Stimulated activated CD4-positive, alpha-beta T cell treated with anti-CD3 and anti-CD28 coated beads, Interleukin-4, amount 100 ng/mL, for 1 hour (primary cell): ENCODE measurements at regions not wholly inside any gene's neighbourhood (a gene's known extent, or its start where the extent isn't known, plus 50 kb on each side); places are given as distances from the start of the nearest gene placed in this dataset.
A peak's percentile ranks its signal among the peaks of the same experiment; 100 is the strongest.

Experiments used
- DNase-seq: peaks from one replicate; pipeline ENCODE4 v3.0.0-alpha.2; 2020

DNA sequence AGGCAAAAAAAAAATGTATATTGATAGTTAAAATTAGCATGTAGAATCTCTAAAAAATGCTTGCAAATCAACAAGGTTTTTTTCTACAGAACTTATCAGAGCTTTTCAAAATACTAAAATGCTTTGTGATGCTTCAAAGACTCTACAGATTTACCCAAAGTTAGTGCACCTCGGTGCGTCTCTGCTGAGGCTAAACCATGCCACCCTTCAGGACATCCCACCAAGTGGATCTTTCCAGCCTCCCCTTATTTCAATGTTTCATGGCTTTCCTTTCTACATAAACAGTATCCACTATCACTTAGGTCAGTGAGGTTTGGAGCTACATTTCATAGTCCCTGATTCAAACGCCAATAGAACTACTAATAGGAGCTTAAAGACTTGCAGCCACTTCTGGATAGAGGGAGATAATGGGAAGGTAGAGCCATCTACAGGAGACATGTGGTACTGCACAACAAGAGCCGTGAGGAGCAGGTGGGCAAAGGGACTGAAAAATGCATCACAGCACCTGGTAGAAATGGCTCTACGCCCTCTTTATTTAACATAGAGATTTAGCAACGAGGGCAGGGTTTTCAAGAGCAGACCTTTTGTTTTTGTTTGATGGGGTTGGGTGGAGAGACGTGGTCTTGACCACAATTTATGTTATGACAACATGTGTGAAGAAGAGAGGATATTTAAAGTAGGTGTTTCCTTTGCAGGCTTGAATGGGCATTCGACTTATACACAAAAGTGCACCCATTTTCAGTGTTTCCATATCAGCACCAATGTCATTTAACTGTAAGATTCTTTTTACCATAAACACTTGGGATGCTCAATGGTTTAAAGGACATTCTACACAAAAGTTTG, 56.1 kb upstream of the SLC35G4 start:
- DNase-seq: no peak

DNA sequence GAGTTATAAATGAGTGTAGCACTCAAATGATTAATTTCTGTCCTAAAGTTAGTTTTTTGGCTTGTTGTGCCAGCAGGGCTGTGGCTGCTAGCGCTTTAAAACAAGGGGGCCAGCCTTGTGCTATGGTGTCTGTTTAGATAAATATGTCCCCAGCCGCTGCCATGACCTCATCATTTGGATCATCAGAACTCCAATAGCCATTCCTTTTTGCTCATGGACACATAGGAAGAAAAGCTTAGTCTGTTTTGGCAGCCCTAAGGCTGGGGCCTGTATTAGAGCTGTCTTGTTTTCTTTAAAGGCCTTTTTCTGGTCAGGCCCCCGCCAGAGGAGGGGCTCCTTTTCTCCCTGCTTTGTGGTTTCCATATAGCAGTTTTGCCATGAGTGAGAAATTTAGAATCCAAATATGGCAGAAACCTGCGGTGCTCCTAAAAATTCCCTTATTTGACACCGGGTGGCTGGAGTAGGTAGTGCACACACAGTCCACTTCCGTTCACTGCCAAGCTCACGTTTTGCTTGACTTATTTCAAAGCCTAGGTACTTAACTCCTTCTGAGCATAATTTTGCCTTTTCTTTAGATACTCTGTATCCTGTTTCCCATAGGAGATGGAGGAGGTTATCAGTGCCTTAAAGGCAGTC, 60.4 kb upstream of the SLC35G4 start:
- no peak for DNase-seq

DNA sequence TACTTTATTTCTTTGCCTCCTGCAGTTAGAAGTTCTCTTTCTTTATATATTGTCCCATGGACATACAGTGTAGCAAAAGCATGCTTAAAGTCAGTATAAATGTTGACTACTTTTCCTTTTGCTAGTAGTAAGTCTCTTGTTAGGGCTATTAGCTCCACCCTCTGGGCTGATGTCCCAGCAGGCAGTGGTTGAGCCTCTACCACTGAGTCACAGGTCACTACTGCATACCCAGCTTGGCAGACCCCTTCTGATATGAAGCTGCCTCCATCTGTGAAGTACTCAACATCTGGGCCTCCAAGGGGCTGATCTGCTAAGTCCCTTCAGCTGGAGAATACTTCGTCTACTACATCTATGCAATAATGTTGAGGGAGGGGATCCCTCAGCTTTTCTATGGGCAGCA, 61.0 kb upstream of the SLC35G4 start:
- DNase-seq: no peak

DNA sequence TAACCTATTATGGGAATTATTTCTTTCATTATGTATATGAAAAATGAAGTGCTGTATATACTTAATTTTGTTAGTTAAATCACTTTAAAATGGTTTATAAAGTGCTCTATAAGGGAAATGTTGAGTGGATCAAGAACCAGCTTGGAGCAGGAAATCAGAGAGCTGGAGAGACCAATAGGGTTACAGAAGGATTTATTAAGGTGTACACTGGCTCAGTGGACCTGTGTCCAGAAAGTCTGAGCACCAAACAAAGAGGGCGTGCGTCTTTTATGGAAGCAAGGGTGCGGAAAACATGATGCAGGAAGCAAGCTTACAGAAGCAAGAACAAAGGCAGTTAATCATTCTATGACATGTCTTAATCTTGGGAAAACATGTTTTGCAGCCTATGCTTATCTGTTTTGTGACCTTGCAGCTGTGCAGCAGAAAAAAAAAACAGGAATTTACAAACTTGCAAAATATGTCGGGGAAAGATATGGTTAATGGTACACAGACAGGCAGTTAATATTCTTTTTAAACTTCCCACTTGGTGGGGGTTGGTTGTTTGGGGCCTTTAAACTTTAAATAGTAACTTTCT, 65.2 kb upstream of the SLC35G4 start:
- DNase-seq: no peak

DNA sequence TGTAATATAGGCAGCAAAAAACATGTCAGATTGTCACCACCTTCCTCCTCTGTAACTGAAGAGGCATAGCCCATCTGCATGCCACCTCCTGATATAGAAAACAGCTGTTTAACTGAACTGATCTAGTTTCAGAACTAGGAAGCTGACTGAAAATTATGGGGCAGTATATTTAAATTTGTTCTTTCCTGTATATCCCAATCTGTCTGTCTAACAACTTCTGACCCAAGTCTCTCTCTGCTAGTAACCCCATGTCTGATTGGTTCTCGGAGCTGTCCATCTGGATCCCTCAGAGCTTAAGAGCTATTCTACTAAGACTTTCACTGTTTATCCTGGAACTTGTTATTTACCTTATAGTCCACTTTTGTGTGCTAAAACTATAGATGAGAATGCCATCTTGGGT, 68.2 kb upstream of the SLC35G4 start:
- DNase-seq: no peak

DNA sequence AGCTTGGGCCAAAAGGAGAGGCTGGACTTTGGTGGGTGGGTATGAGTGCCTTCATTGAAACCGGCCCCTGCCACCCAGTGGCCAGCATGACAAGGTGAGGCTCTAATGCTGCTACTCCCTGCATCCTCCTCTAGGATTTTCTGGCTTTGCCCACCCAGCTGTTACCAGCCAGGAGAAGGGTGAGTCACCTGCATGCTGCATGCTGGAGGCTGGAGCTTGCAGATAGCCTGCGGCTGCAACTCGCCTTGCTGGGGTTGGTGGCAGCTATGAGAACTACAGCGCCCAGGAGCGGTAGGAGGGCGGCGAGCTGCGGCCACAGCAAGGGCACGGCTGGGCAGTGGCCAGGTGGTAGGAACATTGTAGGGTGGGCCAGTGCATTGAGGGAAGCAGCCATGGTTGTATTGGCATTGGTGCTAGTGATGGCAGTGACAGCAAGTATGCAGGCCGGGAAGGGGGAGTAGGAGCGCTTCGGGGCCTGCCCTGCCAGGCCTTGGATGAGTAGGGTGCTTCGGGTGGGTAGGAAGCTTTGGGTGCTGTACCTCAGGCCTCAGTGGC, 75.4 kb upstream of the SLC35G4 start:
- DNase-seq: no peak

DNA sequence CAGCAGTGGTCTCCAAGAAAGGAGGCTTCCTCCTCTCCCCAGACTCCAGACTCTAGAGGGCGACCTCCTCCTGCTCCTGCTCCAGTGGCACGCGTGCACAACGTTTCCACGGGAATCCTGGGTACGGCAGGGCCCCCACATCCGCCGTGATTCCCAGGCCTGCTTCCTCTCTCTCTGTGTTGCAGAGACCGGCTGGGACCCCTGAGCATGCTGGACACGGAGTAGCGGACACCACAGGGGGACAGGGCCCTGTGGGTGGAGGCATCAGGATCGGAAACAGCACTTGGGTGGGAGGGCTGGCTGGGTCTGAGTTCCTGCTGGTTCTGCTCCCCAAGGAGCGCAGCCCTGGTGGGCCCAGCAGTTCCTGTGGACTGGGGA, 75.9 kb upstream of the SLC35G4 start:
- no peak for DNase-seq

DNA sequence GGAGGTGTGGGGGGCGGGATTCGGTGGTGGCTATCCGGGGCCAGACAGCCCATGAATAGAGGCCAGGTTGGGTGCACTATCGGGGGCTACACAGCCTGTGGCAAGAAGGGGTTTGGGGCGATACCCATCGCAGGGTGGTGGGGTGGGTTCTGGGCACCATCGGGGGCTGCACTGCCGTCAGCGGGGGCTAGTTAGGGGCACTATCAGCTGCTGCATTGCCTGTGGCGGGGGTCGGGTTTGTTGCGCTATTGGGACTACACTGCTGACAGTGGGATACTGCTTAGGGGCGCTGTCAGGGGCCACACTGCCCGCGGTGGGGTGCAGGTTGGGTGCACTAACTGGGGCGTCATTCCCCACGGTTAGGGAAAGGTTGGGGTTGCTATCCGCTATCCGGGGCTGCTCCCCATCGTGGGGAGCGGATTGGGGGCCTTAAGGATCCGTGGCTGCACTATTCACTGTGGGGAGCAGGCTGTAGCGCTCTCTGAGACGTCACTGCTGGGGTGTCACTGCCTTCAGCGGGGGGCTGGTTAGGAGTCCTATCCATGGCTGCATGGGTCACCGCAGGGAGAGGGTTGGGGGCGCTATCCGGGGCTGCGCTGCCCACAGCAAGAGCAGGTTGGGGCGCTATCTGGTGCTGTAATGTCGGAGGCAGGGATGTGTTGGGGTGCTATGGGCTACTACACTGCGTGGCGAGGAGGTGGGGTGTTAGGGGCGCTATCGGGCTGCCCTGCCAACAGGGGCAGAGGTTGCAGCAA, 76.5 kb upstream of the SLC35G4 start:
- no peak for DNase-seq

DNA sequence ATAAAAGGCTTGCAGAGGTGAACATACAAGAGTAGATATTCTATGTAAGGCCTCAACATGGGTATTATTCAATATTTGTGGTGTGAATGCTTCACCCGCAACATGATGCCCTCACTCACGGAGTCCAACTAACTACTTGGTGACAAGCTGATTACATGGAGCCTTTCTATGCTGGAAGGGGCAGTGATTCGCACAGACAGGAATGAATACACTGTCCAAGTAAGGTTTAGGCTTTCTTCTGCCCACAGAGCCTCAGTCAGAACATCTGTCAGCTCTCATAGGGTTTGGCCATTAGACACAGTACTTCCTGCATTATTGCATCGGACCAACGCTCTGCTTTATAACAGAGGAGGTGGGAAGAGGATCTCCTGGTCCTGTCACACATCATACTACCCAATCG, 80.3 kb upstream of the SLC35G4 start:
- DNase-seq: no peak

DNA sequence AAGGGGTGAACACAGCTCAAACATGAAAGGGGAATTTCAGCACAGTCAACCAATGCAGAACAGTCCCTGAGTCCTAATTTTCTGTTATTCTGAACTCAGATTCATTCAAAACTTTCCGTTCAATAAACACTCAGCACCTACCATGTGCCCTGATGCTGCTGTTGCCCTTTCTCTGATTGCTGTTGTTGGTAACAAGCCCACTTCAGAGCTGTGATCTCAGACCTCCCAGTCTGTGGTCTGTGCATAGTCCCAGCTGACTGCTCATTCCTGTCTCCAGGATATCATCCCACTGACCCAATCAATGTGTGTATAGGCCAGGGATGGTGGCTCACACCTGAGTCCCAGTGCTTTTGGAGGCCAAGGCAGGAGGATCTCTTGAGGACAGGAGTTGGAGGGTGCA, 82.7 kb upstream of the SLC35G4 start:
- DNase-seq: no peak

DNA sequence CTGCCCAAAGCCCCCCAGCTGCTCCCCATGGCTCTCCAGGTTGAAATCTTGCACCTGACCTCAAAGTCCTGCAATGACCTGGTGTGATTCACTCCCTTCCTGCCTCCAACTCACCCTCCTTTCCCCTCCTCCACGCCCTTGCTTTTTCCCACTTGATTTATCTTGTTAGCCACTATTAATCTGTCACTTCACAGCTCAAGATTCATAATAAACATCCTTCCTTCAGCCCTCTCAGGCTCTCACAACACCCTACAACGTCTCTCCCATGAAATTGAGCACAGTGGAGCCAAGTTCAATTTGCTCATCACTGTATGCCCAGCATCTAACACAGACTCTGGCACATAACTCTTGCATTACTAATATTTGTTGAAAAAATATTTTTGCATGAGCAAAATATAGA, 85.6 kb upstream of the SLC35G4 start:
- DNase-seq: no peak

DNA sequence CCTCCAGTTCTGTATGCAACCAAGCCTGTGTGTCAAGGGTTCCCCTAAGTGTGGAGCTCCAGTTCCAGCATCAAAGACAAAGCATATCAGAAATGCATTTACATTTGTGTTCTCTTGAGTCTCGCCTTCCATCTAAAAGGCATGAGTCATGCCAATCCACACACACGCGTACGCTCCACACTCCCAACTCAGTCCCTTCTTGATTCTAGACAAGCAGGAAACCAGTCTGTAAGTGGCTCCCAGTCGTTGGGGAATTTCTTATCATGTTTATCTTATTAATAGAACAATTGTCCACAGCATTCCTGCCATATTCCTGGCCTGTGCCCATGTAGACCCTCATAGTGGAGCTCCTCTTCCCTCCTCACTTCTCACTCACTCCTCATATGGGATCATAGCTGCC, 86.4 kb upstream of the SLC35G4 start:
- no peak for DNase-seq

DNA sequence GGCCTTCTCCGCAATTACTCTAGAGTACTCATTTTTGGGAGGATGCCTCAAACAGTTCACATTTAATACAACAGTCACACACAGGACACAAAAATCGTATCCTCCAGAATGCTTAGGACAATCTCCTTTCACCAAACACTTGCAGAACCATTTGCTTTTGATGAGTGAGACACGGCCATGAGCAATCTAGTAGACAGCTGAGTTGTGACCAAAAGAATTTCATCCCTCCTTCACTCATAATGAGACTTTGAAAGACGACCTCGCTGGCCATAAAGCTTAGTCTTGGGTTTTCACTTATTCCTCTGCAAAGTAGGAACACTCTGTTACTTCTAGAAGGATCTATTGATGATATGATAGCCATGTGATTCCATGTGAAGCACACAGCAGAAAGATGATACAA, 87.5 kb upstream of the SLC35G4 start:
- no peak for DNase-seq

DNA sequence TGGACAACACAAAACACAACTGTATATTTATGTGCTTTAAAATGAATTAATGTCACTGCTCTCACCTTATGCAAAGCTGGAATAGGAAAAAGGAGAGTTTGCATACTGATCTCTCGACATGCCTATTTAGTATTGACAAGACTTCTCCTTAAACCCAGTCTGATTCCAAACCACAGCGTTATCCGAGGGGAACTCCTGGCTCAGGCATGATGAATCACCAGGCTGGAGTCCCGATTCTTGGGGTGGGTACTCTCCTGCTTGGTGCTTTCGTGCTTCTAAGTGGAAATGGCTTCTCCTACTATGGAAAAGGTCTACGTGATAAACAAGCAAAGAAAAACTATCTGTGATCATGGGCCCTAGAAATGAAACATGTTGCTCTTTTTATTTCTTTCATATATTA, 88.9 kb upstream of the SLC35G4 start:
- DNase-seq: no peak

DNA sequence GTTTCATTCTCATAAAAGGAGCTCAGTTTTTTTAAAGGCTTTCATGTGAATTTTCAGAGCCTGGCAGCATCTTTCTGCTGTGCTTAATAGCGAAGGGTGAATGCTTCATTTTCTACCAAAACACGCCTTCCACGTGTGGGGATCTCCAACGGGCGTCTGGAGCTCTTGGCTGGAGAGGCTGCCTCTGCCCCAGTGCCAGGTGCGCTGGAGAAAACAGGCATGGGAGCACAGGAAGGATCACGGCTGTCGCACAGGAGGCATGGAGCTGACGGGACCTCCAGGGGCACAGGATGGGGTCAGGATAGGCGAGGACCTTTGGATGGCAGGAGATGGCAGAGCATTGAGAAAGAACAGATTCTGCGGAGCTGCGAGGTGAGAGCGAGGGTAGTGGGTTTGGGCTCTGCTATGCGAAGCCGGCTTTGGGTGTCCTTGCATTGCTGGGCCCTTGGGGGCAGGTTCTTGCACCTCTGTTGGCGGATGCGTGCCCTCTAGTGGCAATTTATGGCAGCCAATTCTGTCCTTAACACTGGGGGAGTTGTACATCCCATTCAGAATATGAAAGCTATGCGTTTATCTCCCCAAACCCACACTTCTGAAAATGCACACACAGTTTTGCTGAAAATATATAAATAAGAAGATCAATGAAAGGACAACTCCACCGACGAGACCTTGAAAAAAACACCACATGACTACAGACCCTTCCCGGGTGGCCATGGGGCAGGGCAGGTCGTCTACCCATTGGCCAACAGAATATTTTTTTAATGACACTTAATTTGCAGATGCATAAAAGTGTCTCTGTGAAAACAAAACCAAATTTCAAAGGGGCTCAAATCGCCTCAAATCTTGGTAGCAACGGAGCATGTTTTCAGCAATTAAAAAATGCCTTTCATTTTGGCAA, 90.4 kb upstream of the SLC35G4 start:
- peak; percentile 21 for DNase-seq

DNA sequence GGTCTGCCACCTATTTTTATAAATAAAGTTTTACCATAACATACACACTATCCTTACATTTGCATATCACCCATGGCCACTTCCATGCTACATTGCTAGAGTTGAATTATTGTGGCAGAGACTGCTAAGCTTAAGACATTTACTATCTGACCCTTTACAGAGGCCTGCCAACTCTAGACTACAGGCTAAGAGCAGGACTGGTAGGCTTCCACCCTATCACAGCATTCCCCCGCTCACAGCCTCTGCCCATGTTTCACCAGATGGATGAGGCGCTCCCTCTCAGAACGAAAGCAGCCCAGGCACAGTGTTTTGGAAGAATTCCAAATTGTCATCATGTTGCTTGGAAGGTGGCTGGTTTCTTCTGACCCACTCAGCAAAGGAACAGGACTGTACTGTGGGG, 91.7 kb upstream of the SLC35G4 start:
- no peak for DNase-seq

DNA sequence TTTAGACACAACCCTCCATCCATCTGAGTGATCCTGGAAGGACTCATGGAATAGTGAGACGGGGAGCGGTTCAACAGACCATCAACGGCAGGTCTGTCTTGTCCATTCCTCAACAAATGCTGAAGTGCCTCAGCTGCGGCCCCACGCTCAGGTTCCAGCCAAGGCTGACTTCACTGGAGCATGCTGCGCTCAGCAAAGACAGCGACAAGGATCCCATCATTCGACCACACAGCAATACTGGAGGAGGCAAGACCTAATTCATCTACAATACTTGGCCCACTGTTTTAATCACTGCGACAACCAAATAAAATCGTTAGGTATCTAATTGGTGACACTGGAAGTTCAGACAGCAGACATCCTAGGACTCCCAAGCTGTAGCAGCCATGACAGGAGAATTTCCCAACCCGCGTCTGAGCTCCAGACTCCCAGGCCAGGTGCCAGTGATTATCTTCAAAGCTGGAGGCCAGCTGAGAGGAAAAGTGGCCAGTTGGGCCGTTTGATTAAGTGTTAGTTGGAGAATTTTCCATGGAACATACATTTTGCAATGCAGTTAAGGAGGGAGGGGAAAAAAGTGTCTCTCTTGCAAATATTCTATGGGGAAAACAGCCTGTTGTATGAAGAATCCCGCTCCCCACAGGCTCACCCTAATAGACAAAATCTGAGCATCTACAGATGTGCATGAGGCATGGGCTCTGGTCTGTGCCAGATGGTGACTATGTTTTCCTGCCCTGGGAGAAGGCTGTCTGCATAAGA, 92.5 kb upstream of the SLC35G4 start:
- no peak for DNase-seq

DNA sequence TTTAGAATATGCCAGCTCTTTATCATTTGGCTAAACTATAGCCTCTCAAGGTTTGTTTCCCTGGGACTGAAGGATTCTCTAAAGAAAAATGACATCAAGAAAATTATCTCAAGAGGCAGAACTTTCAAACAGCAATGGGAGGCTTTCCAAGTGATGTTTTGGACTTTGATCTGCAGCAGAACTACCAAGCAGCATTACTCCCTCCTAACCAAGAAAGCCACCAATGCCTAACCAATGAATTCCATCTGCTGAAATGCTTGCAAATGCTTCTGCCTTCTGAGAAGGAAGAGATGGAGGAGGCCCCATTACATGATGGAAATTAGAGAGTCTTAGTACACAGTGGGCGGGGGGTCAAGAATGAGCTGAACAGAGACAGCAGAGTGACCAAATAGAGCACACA, 95.1 kb upstream of the SLC35G4 start:
- DNase-seq: no peak

DNA sequence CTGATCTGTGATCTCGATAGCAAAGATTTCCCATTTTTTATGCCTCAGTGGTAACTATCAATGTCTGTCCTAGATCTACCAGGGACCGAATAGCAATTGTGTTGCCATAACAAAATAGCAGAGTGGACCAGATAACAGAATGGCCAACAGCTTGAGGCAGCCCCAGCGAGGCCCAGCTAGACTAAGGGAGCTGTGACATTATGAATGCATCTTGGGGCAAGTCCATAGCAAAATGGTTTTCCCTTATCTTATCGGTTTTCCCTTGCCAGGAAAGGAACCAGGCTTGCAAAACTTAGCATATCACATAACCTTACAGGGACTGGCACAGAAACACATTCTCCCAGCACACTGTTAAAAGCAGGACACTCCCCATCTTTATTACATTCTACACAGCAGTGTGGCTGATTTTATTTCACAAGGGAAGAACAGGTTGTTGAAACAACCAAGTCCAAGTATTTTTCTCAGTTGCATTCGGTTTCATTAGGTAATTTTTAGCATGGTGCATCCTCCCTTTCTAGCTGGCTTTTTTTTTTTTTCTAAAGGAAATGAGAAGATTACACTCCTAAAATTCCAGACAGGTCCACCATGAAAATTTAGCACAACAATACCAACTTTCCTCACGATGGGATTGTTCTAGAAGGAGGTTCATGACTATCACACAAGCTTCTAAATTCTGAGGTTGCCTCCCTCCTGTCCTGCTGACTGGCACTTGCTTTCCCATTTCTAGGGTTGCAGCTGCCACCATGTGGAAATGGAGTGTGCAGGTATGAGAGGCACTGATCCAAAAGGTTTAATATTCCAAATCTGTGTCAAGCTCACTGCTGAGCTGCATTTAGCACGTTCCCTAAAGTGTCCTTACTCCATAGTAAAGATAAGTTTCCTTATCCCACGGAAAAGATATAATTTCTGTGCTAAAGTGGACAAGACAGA, 97.0 kb upstream of the SLC35G4 start:
- no peak for DNase-seq

DNA sequence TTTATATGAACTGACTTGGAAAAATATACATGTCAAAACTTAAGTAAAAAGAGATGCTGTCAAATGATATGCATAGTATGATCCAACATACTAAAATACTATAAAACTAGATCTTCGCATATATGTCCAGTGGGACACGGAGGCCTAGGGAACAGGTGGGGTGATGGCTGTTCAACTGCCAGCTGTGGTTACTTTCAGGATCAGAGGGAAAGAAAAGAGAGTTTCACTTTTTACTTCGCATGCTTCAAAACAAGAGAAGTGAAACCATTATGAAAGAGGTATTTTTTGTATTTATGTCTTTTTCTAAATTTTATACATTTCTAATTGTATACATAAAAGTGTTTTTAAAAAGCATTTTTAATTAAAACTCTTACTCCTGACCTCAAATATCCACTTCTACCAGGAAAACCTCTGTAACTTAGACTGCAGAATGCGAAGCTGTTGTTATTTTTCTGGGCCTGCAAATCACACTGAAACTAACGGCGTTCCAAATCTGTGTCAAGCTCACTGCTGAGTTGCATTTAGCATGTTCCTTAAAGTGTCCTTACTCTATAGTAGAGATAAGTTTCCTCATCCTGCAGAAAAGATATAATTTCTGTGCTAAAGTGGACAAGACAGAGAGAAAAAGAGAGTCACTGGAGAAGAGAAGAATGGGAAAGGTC, 97.8 kb upstream of the SLC35G4 start:
- DNase-seq: no peak
